ENCODE measurements at regions not wholly inside any gene's neighbourhood (a gene's known extent, or its start where the extent isn't known, plus 50 kb on each side); places are given as distances from the start of the nearest gene placed in this dataset.

GRCh38 chr3:161672478-161672877 is 175.9 kb downstream of the OTOL1 start:
- TF ChIP-seq CTCF (IDR thresholded peaks at IDR 0.05) (no peak), POLR2A (IDR thresholded peaks at IDR 0.05) (no peak)

Data from tibial nerve (tissue), 3 donors.